ENCODE measurements at regions not wholly inside any gene's neighbourhood (a gene's known extent, or its start where the extent isn't known, plus 50 kb on each side); places are given as distances from the start of the nearest gene placed in this dataset.
"Not testable (repeated sequence)": the region's sequence is repeated elsewhere in the genome, so short reads cannot be mapped to it uniquely, and the experiment has no call there.

GRCh38 chr22:44633647-44634046 is 68.4 kb upstream of the PRR5 start:
- DNase-seq = no peak
- no peak for ATAC-seq
- intact Hi-C loops (cut with DNase I, micrococcal nuclease) = no loop called here

GRCh38 chr22:44632541-44633396 is 69.2 kb upstream of the PRR5 start:
- no peak for ATAC-seq
- intact Hi-C loops (cut with DNase I, micrococcal nuclease) = no loop called here
- DNase-seq = no peak

GRCh38 chr22:44630826-44631225 is 71.2 kb upstream of the PRR5 start:
- no peak for ATAC-seq
- intact Hi-C loops (cut with DNase I, micrococcal nuclease) = no loop called here
- no peak for DNase-seq

- intact Hi-C loops (cut with DNase I, micrococcal nuclease) = loop anchor here (5.0 to 10.0 kb wide), 3 partner anchors 544 to 634 kb away; no protein-coding TSS in a partner anchor
- DNase-seq (no peak), ATAC-seq (no peak)
These were observed 73.2 kb upstream of the PRR5 start for GRCh38 chr22:44628835-44629234.

GRCh38 chr22:44628273-44628672 is 73.7 kb upstream of the PRR5 start:
- intact Hi-C loops (cut with DNase I, micrococcal nuclease) = loop anchor here (5.0 to 10.0 kb wide), 3 partner anchors 543 to 633 kb away; no protein-coding TSS in a partner anchor
- DNase-seq (no peak), ATAC-seq (no peak)

- DNase-seq (no peak), ATAC-seq (no peak)
- intact Hi-C loops (cut with DNase I, micrococcal nuclease) = loop anchor here (5.0 to 10.0 kb wide), 3 partner anchors 543 to 633 kb away; no protein-coding TSS in a partner anchor
These were observed 74.4 kb upstream of the PRR5 start for GRCh38 chr22:44627521-44628139.

- ATAC-seq (peak; percentile 87), DNase-seq (peak; percentile 43 to 71)
- intact Hi-C loops (cut with DNase I, micrococcal nuclease) = loop anchor here (5.0 to 10.0 kb wide), 3 partner anchors 541 to 631 kb away; no protein-coding TSS in a partner anchor
These were observed 75.9 kb upstream of the PRR5 start for GRCh38 chr22:44625981-44626687.

- DNase-seq (no peak), ATAC-seq (no peak)
- intact Hi-C loops (cut with DNase I, micrococcal nuclease) = loop anchor here (5.0 to 10.0 kb wide), 3 partner anchors 541 to 631 kb away; no protein-coding TSS in a partner anchor
These were observed 76.6 kb upstream of the PRR5 start for GRCh38 chr22:44625421-44625760.

- no peak for ATAC-seq
- intact Hi-C loops (cut with DNase I, micrococcal nuclease) = loop anchor here (5.0 to 10.0 kb wide), 3 partner anchors 540 to 630 kb away; no protein-coding TSS in a partner anchor
These were observed 77.1 kb upstream of the PRR5 start for GRCh38 chr22:44624689-44625420.

GRCh38 chr22:44623771-44624510 is 78.1 kb upstream of the PRR5 start:
- ATAC-seq = peak; percentile 57
- intact Hi-C loops (cut with DNase I, micrococcal nuclease) = loop anchor here (10.0 kb wide), 2 partner anchors 539 to 629 kb away; no protein-coding TSS in a partner anchor
- DNase-seq = peak in 1 of 2 donors; percentile 28

More at GRCh38 chr22:44624689-44625420, 77.1 kb upstream of the PRR5 start:
- DNase-seq = no peak

- ATAC-seq (no peak), DNase-seq (no peak)
- intact Hi-C loops (cut with DNase I, micrococcal nuclease) = loop anchor here (10.0 kb wide), 2 partner anchors 538 to 628 kb away; no protein-coding TSS in a partner anchor
These were observed 79.3 kb upstream of the PRR5 start for GRCh38 chr22:44622679-44623078.

- ATAC-seq (no peak), DNase-seq (peak in 1 of 2 donors; percentile 25)
- intact Hi-C loops (cut with DNase I, micrococcal nuclease) = loop anchor here (10.0 kb wide), 2 partner anchors 537 to 627 kb away; no protein-coding TSS in a partner anchor
These were observed 79.9 kb upstream of the PRR5 start for GRCh38 chr22:44622147-44622427.

- no peak for ATAC-seq
- intact Hi-C loops (cut with DNase I, micrococcal nuclease) = loop anchor here (10.0 kb wide), 2 partner anchors 537 to 627 kb away; no protein-coding TSS in a partner anchor
- DNase-seq = no peak
These were observed 80.4 kb upstream of the PRR5 start for GRCh38 chr22:44621401-44622146.

- no peak for DNase-seq
- no peak for ATAC-seq
- intact Hi-C loops (cut with DNase I, micrococcal nuclease) = loop anchor here (10.0 kb wide), 2 partner anchors 536 to 626 kb away; no protein-coding TSS in a partner anchor
These were observed 81.2 kb upstream of the PRR5 start for GRCh38 chr22:44620841-44621257.

- ATAC-seq (peak; percentile 36), DNase-seq (peak; percentile 44 to 68)
- intact Hi-C loops (cut with DNase I, micrococcal nuclease) = loop anchor here (10.0 kb wide), 2 partner anchors 535 to 625 kb away; no protein-coding TSS in a partner anchor
These were observed 81.7 kb upstream of the PRR5 start for GRCh38 chr22:44620129-44620840.

GRCh38 chr22:44619560-44620128 is 82.4 kb upstream of the PRR5 start:
- not testable (repeated sequence) for ATAC-seq, DNase-seq
- intact Hi-C loops (cut with DNase I, micrococcal nuclease) = loop anchor here (10.0 kb wide), 2 partner anchors 535 to 625 kb away; no protein-coding TSS in a partner anchor
